Islet of Langerhans (tissue), 1 donor: ENCODE measurements at regions not wholly inside any gene's neighbourhood (a gene's known extent, or its start where the extent isn't known, plus 50 kb on each side); places are given as distances from the start of the nearest gene placed in this dataset.

Experiments
- FAIRE-seq: peaks from one replicate; lab custom pipeline; 2011; peaks lifted over from hg19 to GRCh38; lab: Jason Lieb, UNC

GRCh38 chrX:4851534-4851933 is 1138.1 kb upstream of the PRKX start:
- FAIRE-seq, result no peak

GRCh38 chrX:4850312-4850711 is 1136.9 kb upstream of the PRKX start:
- FAIRE-seq, result no peak

- no peak for FAIRE-seq
Measured at GRCh38 chrX:4844376-4844775, 1130.9 kb upstream of the PRKX start.

GRCh38 chrX:4841216-4841745 is 1127.8 kb upstream of the PRKX start:
- no peak for FAIRE-seq

GRCh38 chrX:4831574-4831973 is 1118.1 kb upstream of the PRKX start:
- no peak for FAIRE-seq

GRCh38 chrX:4830880-4831557 is 1117.6 kb upstream of the PRKX start:
- peak; percentile 95 for FAIRE-seq

GRCh38 chrX:4825550-4825949 is 1112.1 kb upstream of the PRKX start:
- no peak for FAIRE-seq

GRCh38 chrX:4809571-4809970 is 1096.1 kb upstream of the PRKX start:
- FAIRE-seq, result no peak

- FAIRE-seq, result no peak
Measured at GRCh38 chrX:4805502-4805901, 1092.1 kb upstream of the PRKX start.

- FAIRE-seq, result no peak
Measured at GRCh38 chrX:4800756-4801155, 1087.3 kb upstream of the PRKX start.

- no peak for FAIRE-seq
Measured at GRCh38 chrX:4787971-4788370, 1074.5 kb upstream of the PRKX start.

GRCh38 chrX:4764888-4765287 is 1051.4 kb upstream of the PRKX start:
- no peak for FAIRE-seq

- FAIRE-seq, result no peak
Measured at GRCh38 chrX:4762196-4762595, 1048.7 kb upstream of the PRKX start.

- no peak for FAIRE-seq
Measured at GRCh38 chrX:4754878-4755604, 1041.6 kb upstream of the PRKX start.

GRCh38 chrX:4741024-4741423 is 1027.6 kb upstream of the PRKX start:
- no peak for FAIRE-seq

- FAIRE-seq, result no peak
Measured at GRCh38 chrX:4735299-4735698, 1021.9 kb upstream of the PRKX start.

- FAIRE-seq, result no peak
Measured at GRCh38 chrX:4710618-4711433, 997.4 kb upstream of the PRKX start.

- FAIRE-seq, result no peak
Measured at GRCh38 chrX:4708970-4709760, 995.7 kb upstream of the PRKX start.

GRCh38 chrX:4706961-4707360 is 993.5 kb upstream of the PRKX start:
- FAIRE-seq, result no peak

- no peak for FAIRE-seq
Measured at GRCh38 chrX:4690521-4690920, 977.1 kb upstream of the PRKX start.

GRCh38 chrX:4682636-4683035 is 969.2 kb upstream of the PRKX start:
- FAIRE-seq, result no peak

GRCh38 chrX:4675686-4676300 is 962.3 kb upstream of the PRKX start:
- FAIRE-seq, result no peak
